ENCODE measurements at regions not wholly inside any gene's neighbourhood (a gene's known extent, or its start where the extent isn't known, plus 50 kb on each side); places are given as distances from the start of the nearest gene placed in this dataset.

DNA sequence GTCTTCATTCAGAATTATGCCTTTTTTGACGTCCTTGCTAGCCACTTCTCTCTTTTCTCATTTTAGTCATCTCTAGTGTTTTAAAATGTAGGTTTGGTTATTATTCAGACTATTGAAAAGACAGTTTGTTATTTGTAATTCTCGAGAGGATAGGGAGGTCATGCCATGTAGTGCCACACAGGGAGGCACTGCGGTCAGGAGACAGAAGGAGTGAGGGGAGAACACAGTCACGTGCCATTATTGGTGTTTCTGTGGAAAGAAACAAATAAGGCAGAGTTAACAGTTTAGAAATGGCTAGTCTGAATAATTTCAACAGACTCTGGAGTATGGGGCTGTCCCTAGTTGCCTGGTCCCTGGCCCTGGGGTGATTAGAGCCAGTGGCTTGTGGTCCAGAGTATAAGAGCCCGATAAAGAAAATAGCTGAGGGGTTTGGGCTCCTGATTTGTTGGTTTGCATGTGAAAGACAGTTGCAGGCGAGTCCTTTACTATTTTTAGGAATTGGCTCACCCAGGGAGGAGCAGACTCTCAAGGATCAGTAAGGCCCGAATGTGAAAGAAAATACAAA lies 278.1 kb upstream of the SEL1L start:
- Histone ChIP-seq H3K4me1 (no peaks in the 10 kb centered on the region), H3K36me3 (ENCODE audit: control insufficient read depth, insufficient read depth, low read length) (no peaks in the 10 kb centered on the region), H3K79me2 (no peaks in the 10 kb centered on the region), H3K27me3 (ENCODE audit: control insufficient read depth, insufficient read depth, low read length) (no peaks in the 10 kb centered on the region), H3K4me2 (ENCODE audit: low read length) (no peak overlapping the region), H2AFZ (no peak overlapping the region), H3K27ac (no peak overlapping the region), H3K4me3 (ENCODE audit: low read depth, low read length) (no peak overlapping the region), H3K9ac (no peak overlapping the region), H3K9me3 (ENCODE audit: control insufficient read depth, low read length) (no peaks in the 10 kb centered on the region)
- TF ChIP-seq CTCF (IDR thresholded peaks at IDR 0.05), result no peak

DNA sequence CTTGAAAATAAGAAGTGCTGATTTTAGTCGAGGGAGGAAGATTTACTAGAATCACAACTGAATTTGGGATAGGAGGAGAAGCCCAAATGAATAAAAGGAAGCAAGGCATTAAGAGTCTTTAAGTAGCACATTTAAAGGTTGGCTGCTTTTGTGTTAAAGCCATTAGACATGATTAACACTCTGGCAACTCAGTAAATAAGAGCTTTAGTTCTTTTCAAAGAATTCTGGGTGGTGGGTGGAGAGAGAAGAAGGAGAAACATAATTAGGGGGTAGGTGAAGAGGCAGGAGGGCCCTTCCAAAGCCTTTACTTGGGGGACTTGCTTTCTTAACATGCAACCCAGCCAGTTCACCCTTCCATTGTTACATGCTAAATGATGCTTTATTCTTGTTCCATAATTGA lies 284.6 kb upstream of the SEL1L start:
- no peaks in the 10 kb centered on the region for H3K79me2 ChIP-seq
- no peaks in the 10 kb centered on the region for H3K27me3 ChIP-seq (ENCODE audit: control insufficient read depth, insufficient read depth, low read length)
- H3K9me3 ChIP-seq (ENCODE audit: control insufficient read depth, low read length), result no peaks in the 10 kb centered on the region
- no peaks in the 10 kb centered on the region for H3K4me1 ChIP-seq
- H3K4me3 ChIP-seq (ENCODE audit: low read depth, low read length), result no peak overlapping the region
- H2AFZ ChIP-seq, result no peak overlapping the region
- H3K27ac ChIP-seq, result no peak overlapping the region
- no peak overlapping the region for H3K9ac ChIP-seq
- H3K36me3 ChIP-seq (ENCODE audit: control insufficient read depth, insufficient read depth, low read length), result no peaks in the 10 kb centered on the region
- TF ChIP-seq CTCF (IDR thresholded peaks at IDR 0.05), result no peak
- H3K4me2 ChIP-seq (ENCODE audit: low read length), result no peak overlapping the region

DNA sequence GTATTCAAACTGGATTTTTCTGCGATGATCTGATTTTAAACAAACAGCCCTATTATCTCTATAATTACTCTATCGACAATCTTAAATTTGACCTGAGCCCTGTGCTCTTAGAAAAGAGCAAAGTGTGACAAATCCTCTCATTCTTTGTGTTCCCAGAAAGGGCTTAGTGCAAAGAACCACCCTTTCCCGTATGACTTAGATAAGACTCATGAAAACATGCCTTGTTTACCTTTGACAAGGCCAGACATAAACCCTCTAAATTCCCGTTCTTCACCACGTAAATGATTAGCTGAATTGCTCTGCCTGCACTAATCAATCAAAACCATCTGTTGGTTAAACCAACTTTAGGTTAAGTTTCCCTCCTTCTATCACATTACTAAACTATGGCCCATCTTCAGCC lies 285.7 kb upstream of the SEL1L start:
- Histone ChIP-seq H3K79me2 (no peaks in the 10 kb centered on the region), H3K36me3 (ENCODE audit: control insufficient read depth, insufficient read depth, low read length) (no peaks in the 10 kb centered on the region), H3K4me3 (ENCODE audit: low read depth, low read length) (no peak overlapping the region), H3K4me1 (no peaks in the 10 kb centered on the region), H3K27ac (no peak overlapping the region), H3K4me2 (ENCODE audit: low read length) (no peak overlapping the region), H3K27me3 (ENCODE audit: control insufficient read depth, insufficient read depth, low read length) (no peaks in the 10 kb centered on the region), H2AFZ (no peak overlapping the region), H3K9ac (no peak overlapping the region), H3K9me3 (ENCODE audit: control insufficient read depth, low read length) (no peaks in the 10 kb centered on the region)
- no peak for TF ChIP-seq CTCF (IDR thresholded peaks at IDR 0.05)

DNA sequence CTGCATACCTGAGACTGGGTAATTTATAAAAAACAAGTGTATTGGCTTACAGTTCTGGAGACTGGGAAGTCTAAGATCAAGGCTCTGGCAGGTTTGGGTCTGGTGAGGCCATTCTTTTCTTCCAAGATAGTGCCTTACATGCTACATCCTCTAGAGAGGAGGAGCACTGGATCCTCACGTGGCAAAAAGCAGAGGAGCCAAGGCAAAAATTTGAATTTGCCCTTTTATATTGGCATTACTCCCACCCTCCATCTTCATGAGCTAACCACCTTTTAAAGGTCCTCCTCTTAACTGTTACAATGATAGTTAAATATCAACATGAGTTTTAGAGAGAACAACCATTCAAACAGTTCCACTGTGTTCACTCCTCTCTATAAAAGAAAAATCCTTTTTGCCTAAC lies 286.3 kb upstream of the SEL1L start:
- no peaks in the 10 kb centered on the region for H3K79me2 ChIP-seq
- H3K27me3 ChIP-seq (ENCODE audit: control insufficient read depth, insufficient read depth, low read length), result no peaks in the 10 kb centered on the region
- H3K4me2 ChIP-seq (ENCODE audit: low read length), result no peak overlapping the region
- H3K4me3 ChIP-seq (ENCODE audit: low read depth, low read length), result no peak overlapping the region
- H3K4me1 ChIP-seq, result no peaks in the 10 kb centered on the region
- H3K9ac ChIP-seq, result no peak overlapping the region
- H3K9me3 ChIP-seq (ENCODE audit: control insufficient read depth, low read length), result no peaks in the 10 kb centered on the region
- H3K27ac ChIP-seq, result no peak overlapping the region
- no peaks in the 10 kb centered on the region for H3K36me3 ChIP-seq (ENCODE audit: control insufficient read depth, insufficient read depth, low read length)
- no peak for TF ChIP-seq CTCF (IDR thresholded peaks at IDR 0.05)
- H2AFZ ChIP-seq, result no peak overlapping the region

DNA sequence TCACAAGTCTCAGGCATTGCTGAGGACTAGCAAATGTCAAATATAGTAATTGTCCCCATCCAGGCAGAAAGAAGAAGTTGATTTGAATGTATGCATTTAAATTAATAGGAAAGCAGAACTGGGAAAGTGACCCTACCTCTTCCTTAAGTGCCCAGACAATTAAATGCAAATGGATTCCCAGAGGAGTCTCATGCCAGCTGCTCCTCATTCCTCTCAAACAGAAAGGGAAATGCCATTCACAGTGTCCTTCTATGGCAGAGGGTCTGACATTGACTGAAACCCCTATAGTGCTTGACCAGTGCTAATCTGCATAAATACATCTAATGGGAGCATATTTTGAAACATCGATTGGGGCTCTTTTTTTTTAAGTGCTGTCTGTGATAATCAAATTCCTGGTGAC lies 292.4 kb upstream of the SEL1L start:
- Histone ChIP-seq H3K4me1 (no peaks in the 10 kb centered on the region), H3K9me3 (ENCODE audit: control insufficient read depth, low read length) (no peaks in the 10 kb centered on the region), H2AFZ (no peak overlapping the region), H3K27me3 (ENCODE audit: control insufficient read depth, insufficient read depth, low read length) (no peaks in the 10 kb centered on the region), H3K4me2 (ENCODE audit: low read length) (no peak overlapping the region), H3K36me3 (ENCODE audit: control insufficient read depth, insufficient read depth, low read length) (no peaks in the 10 kb centered on the region), H3K27ac (no peak overlapping the region), H3K9ac (no peak overlapping the region), H3K79me2 (no peaks in the 10 kb centered on the region), H3K4me3 (ENCODE audit: low read depth, low read length) (no peak overlapping the region)
- no peak for TF ChIP-seq CTCF (IDR thresholded peaks at IDR 0.05)
